ENCODE measurements at regions not wholly inside any gene's neighbourhood (a gene's known extent, or its start where the extent isn't known, plus 50 kb on each side); places are given as distances from the start of the nearest gene placed in this dataset.

- TF ChIP-seq CTCF (IDR thresholded peaks at IDR 0.05), result no peak
- no peak for TF ChIP-seq POLR2A (IDR thresholded peaks at IDR 0.05)
Observed at GRCh38 chr10:61283066-61283465, 170.1 kb downstream of the TMEM26 start.

All from uterus (tissue), 2 donors.